ENCODE measurements at regions not wholly inside any gene's neighbourhood (a gene's known extent, or its start where the extent isn't known, plus 50 kb on each side); places are given as distances from the start of the nearest gene placed in this dataset.

DNA sequence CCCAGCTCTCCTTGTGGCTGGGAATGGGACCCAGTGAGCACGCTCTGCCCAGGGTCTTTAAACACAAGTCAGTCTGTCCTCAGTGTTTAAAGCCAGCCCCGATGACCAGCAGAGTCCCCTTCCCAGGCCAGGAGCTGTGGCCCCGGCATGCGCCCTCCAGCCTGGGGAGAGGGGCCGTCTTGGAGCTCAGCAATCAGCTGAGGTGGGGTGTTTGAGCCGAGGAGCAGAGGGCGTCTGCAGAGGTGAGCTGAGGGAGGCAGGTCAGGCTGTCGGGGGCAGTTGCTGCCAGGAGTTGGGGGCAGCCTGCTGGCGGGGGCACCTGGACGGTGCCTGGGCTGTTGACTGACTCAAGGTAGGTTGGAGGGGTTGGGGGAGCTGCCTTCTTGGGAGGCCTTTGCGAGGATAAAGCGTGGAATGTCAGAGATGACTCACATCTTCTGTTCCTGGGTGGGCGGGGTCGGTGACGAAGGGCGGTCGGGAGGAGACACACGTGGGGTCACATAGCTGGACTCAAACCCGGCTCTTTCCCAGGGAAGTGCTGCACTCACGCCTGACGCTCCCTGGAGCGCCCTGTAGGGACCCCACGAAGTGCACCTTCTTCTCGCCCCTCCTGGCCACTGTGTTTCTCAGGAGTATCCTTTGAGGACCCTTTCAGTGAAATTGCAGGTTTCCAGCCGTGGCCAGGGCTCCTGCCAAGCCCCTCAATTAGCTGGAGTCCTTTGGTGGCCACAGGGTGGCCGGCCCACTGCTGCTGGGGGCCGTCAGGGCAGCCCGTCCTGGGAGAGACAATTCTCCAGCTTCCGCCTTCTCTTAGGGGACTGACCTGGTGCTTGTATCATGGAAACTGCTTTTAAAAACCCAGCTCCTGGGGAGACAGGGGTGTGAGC, 86.2 kb downstream of the SIK1 start:
- Histone ChIP-seq H3K36me3 (ENCODE audit: control insufficient read depth, insufficient read depth, low read length) (no peaks in the 10 kb centered on the region; the same call in 1 of the 2 replicates), H3K4me3 (ENCODE audit: low read length) (no peak overlapping the region), H3K27ac (ENCODE audit: low read length) (no peak overlapping the region), H3K4me1 (ENCODE audit: control insufficient read depth, insufficient read depth, low read length) (peaks cover 1% of the 10 kb centered on the region), H3K9me3 (ENCODE audit: control insufficient read depth, insufficient read depth, low read length) (no peaks in the 10 kb centered on the region), H3K27me3 (ENCODE audit: control insufficient read depth, insufficient read depth, low read length) (no peaks in the 10 kb centered on the region)
- DNase-seq (ENCODE audit: low read depth, low spot score), result no peak
- no CpG with 5 or more reads among the region's 29 CpGs for WGBS (ENCODE audit: insufficient coverage, insufficient read length)

DNA sequence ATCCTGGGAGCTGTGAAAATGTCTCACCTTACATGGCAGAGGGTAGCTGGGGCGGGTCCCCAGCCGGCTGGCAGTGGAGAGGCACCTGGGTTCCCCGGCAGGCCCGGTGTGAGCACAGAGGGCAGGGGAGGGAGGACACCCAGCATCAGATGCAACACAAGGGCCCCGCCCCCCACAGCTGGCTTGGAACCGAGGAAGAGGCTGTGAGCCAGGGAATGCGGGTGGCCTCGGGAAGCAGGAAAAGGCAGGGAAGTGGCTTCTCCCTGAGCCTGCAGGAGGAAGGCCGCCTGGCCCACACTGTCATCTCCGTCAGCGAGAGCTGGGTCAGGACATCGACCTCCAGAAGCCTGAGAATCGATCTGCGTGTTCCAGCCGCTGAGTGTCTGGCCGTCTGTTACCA, 87.3 kb downstream of the SIK1 start:
- Histone ChIP-seq H3K9me3 (ENCODE audit: control insufficient read depth, insufficient read depth, low read length) (no peaks in the 10 kb centered on the region), H3K36me3 (ENCODE audit: control insufficient read depth, insufficient read depth, low read length) (no peaks in the 10 kb centered on the region; the same call in 1 of the 2 replicates), H3K27ac (ENCODE audit: low read length) (no peak overlapping the region), H3K27me3 (ENCODE audit: control insufficient read depth, insufficient read depth, low read length) (no peaks in the 10 kb centered on the region), H3K4me3 (ENCODE audit: low read length) (no peak overlapping the region), H3K4me1 (ENCODE audit: control insufficient read depth, insufficient read depth, low read length) (peaks cover 1% of the 10 kb centered on the region)
- DNase-seq (ENCODE audit: low read depth, low spot score), result no peak
- no CpG with 5 or more reads among the region's 16 CpGs for WGBS (ENCODE audit: insufficient coverage, insufficient read length)

DNA sequence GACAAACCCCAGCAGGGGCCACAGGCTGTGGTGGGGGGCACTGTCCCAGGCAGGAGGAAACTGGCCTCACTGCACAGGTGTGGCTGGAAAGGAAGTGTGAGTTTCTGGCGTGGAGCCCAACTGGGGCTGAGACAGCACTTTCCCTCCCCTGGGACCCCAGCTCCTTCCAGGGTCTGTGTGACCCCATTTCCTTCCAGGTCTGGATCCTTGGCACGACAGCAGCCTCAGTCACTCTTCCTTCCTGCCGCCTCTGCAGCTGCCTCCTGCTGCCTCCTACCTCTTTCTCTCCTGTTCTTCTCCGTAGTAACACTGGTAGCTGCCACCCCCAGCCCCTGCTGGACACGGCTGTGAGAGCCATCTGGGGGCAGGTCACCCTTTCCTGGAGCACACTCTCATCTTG, 88.0 kb downstream of the SIK1 start:
- H3K27ac ChIP-seq (ENCODE audit: low read length), result no peak overlapping the region
- no peak for DNase-seq (ENCODE audit: low read depth, low spot score)
- no peaks in the 10 kb centered on the region for H3K9me3 ChIP-seq (ENCODE audit: control insufficient read depth, insufficient read depth, low read length)
- WGBS (ENCODE audit: insufficient coverage, insufficient read length), result no CpG with 5 or more reads among the region's 5 CpGs
- H3K4me3 ChIP-seq (ENCODE audit: low read length), result no peak overlapping the region
- H3K27me3 ChIP-seq (ENCODE audit: control insufficient read depth, insufficient read depth, low read length), result no peaks in the 10 kb centered on the region
- peaks cover 1% of the 10 kb centered on the region for H3K4me1 ChIP-seq (ENCODE audit: control insufficient read depth, insufficient read depth, low read length)
- H3K36me3 ChIP-seq (ENCODE audit: control insufficient read depth, insufficient read depth, low read length), result no peaks in the 10 kb centered on the region; the same call in 1 of the 2 replicates

DNA sequence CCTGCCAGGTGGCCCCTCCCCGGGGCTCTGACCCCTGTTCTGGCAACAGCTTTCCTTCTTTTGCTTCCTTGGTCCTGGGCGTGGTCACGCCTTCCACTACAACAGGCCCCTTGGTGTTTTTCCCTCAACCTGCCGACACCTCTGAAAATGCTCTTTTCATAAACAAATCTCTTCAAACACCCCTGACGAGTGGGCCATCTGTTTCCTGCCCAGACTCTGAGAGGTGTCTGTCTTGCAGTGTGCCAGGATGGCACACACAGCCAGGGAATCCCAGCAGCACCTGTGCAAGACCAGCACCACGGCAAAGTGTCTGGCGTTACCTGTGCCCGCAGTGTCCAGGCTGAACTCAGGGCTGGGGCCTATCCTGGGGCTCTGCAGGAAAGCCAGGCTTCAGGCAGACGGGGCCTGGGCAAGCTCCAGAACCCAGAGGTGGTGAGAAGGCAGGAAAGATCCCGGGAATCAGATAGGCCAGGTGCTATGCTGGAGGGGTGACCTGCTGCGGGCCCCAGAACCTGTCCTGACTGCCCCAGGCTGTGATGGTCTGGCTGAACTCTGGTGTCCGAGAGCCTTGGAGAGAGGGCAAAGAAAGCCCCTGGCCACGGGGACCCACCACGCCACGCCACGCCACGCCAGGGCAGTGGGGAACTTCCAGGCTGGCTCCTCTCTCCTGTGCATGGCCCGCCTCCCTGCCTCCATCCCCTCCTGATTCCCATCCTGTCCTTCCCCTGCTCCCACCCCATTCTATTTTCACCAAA, 88.9 kb downstream of the SIK1 start:
- WGBS (ENCODE audit: insufficient coverage, insufficient read length), result no CpG with 5 or more reads among the region's 18 CpGs
- Histone ChIP-seq H3K27me3 (ENCODE audit: control insufficient read depth, insufficient read depth, low read length) (no peaks in the 10 kb centered on the region), H3K4me1 (ENCODE audit: control insufficient read depth, insufficient read depth, low read length) (peaks cover 3% of the 10 kb centered on the region), H3K4me3 (ENCODE audit: low read length) (no peak overlapping the region), H3K36me3 (ENCODE audit: control insufficient read depth, insufficient read depth, low read length) (no peaks in the 10 kb centered on the region; the same call in 1 of the 2 replicates), H3K27ac (ENCODE audit: low read length) (no peak overlapping the region), H3K9me3 (ENCODE audit: control insufficient read depth, insufficient read depth, low read length) (no peaks in the 10 kb centered on the region)
- no peak for DNase-seq (ENCODE audit: low read depth, low spot score)

DNA sequence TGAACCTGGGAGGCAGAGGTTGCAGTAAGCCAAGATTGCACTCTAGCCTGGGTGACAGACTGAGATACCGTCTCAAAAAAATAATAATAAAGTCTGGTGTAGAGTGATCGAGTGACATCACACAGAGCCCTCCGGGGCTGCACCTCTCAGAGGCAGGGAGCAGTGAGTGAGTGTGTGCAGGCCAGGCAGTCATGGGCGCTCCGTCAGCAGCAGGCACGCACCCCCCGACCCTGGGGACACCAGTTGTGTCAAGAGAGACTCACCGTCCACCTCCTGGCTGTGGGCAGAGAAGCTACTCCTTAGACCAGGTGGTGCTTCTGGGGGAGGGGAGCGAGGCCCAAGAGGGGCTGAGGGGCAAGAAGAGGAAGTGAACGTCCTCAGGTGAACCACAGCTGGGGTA, 91.8 kb downstream of the SIK1 start:
- no CpG with 5 or more reads among the region's 10 CpGs for WGBS (ENCODE audit: insufficient coverage, insufficient read length)
- no peak for DNase-seq (ENCODE audit: low read depth, low spot score)
- Histone ChIP-seq H3K36me3 (ENCODE audit: control insufficient read depth, insufficient read depth, low read length) (no peaks in the 10 kb centered on the region; the same call in 1 of the 2 replicates), H3K9me3 (ENCODE audit: control insufficient read depth, insufficient read depth, low read length) (no peaks in the 10 kb centered on the region), H3K4me1 (ENCODE audit: control insufficient read depth, insufficient read depth, low read length) (peaks cover 7% of the 10 kb centered on the region), H3K27ac (ENCODE audit: low read length) (no peak overlapping the region), H3K27me3 (ENCODE audit: control insufficient read depth, insufficient read depth, low read length) (no peaks in the 10 kb centered on the region), H3K4me3 (ENCODE audit: low read length) (no peak overlapping the region)

DNA sequence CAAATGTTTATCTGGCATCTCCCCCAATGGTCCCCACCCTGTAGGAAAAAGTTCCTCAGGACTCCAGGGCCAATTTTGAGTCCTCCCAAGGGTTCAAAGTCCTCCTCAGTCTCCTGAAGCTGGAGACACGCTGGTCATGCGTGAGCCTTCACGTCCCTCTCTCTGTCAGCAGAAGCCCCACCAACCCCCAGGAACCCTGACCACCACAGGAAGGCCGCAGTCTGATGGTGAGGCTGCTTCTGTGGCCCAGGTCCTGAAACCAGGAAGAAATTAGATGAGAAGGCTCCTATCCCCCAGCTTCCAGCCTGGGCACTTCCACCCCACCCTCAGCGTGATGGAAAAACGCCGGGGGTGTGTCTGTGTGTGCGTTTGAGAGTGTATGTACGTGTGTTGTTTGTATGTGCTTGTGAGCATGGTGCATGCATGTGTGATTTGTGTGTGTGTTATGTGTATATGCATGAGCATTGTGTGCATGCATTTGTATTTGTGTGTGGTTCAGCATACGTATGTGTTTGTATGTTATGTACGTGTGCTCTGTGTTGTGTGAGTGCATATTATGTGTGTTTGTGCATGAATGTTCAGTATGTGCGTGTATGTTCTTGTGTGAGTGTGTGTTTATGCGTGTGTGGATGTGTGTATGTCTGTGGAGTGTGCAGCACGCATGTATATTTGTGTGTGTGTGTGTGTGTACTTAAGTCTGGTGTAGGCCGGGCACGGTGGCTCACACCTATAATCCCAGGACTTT, 92.5 kb downstream of the SIK1 start:
- 100% methylated on average over 4 of the region's 16 CpGs for WGBS (ENCODE audit: insufficient coverage, insufficient read length)
- H3K27me3 ChIP-seq (ENCODE audit: control insufficient read depth, insufficient read depth, low read length), result no peaks in the 10 kb centered on the region
- H3K9me3 ChIP-seq (ENCODE audit: control insufficient read depth, insufficient read depth, low read length), result no peaks in the 10 kb centered on the region
- peaks cover 7% of the 10 kb centered on the region for H3K4me1 ChIP-seq (ENCODE audit: control insufficient read depth, insufficient read depth, low read length)
- H3K36me3 ChIP-seq (ENCODE audit: control insufficient read depth, insufficient read depth, low read length), result no peaks in the 10 kb centered on the region; the same call in 1 of the 2 replicates
- H3K4me3 ChIP-seq (ENCODE audit: low read length), result no peak overlapping the region
- no peak for DNase-seq (ENCODE audit: low read depth, low spot score)
- H3K27ac ChIP-seq (ENCODE audit: low read length), result no peak overlapping the region

DNA sequence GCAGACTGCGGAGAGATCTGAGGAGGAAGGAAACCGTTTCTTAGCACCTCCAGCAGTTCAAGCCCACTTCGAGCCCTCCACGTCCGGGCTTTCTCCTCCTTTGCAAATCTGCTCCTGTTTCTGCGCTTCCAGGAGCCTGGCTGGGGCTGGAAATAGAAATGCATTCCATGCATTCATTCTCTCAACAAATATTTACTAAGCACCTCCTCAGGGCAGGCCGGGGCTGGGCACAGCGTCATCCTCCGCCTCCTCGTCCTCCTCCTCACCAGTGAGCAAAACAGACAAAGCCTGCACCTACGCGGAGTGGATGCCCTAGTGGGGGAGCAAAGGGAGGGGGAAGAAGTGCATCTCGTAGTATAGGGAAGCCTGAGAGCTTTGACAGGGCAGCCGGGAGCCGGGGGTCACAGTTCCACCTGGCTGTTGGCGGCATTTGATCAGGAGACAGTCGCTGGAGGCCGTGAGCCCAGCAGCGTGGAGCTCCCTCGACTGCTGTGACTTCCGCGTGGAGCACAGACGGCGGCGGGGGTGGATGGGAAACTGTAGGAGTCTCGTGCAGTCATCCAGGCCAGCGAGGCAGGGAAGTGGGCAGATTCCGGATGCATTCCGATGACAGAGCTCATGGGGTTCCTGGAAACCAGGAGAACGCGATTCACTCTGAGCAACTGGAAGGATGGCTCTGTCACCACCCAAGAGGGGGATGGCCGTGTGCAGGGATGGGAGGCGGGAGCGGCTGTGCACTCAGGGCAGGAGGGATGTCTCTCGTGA, 93.5 kb downstream of the SIK1 start:
- Histone ChIP-seq H3K27me3 (ENCODE audit: control insufficient read depth, insufficient read depth, low read length) (no peaks in the 10 kb centered on the region), H3K9me3 (ENCODE audit: control insufficient read depth, insufficient read depth, low read length) (no peaks in the 10 kb centered on the region), H3K4me3 (ENCODE audit: low read length) (no peak overlapping the region), H3K36me3 (ENCODE audit: control insufficient read depth, insufficient read depth, low read length) (no peaks in the 10 kb centered on the region; the same call in 1 of the 2 replicates), H3K4me1 (ENCODE audit: control insufficient read depth, insufficient read depth, low read length) (peaks cover 7% of the 10 kb centered on the region), H3K27ac (ENCODE audit: low read length) (no peak overlapping the region)
- DNase-seq (ENCODE audit: low read depth, low spot score), result no peak
- no CpG with 5 or more reads among the region's 35 CpGs for whole genome bisulfite sequencing (ENCODE audit: insufficient coverage, insufficient read length)

DNA sequence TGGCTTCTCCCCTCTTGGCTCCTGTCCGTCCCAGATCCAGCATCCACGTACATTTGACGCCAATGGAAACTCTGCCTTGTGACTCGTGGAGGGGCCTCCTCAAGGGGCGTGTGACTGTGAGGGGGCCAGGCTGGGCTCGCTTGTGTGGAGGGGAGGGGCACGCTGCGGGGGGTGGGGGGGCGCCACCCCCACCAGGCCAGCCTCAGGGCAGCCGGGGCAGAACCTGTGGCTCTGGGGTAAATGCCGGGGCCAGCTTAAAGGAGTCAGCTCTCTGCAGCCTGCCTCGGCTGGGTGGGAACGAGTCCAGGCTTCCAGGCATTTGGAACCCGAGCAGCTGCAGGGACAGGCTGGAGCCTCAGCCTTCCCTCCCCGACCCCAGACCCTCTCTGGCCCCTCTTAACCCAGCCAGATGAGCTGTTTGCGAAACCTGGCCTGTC, 94.1 kb downstream of the SIK1 start:
- Histone ChIP-seq H3K4me3 (ENCODE audit: low read length) (no peak overlapping the region), H3K36me3 (ENCODE audit: control insufficient read depth, insufficient read depth, low read length) (no peaks in the 10 kb centered on the region; the same call in 1 of the 2 replicates), H3K27ac (ENCODE audit: low read length) (no peak overlapping the region), H3K4me1 (ENCODE audit: control insufficient read depth, insufficient read depth, low read length) (peaks cover 7% of the 10 kb centered on the region), H3K27me3 (ENCODE audit: control insufficient read depth, insufficient read depth, low read length) (no peaks in the 10 kb centered on the region), H3K9me3 (ENCODE audit: control insufficient read depth, insufficient read depth, low read length) (no peaks in the 10 kb centered on the region)
- no peak for DNase-seq (ENCODE audit: low read depth, low spot score)
- no CpG with 5 or more reads among the region's 16 CpGs for WGBS (ENCODE audit: insufficient coverage, insufficient read length)

DNA sequence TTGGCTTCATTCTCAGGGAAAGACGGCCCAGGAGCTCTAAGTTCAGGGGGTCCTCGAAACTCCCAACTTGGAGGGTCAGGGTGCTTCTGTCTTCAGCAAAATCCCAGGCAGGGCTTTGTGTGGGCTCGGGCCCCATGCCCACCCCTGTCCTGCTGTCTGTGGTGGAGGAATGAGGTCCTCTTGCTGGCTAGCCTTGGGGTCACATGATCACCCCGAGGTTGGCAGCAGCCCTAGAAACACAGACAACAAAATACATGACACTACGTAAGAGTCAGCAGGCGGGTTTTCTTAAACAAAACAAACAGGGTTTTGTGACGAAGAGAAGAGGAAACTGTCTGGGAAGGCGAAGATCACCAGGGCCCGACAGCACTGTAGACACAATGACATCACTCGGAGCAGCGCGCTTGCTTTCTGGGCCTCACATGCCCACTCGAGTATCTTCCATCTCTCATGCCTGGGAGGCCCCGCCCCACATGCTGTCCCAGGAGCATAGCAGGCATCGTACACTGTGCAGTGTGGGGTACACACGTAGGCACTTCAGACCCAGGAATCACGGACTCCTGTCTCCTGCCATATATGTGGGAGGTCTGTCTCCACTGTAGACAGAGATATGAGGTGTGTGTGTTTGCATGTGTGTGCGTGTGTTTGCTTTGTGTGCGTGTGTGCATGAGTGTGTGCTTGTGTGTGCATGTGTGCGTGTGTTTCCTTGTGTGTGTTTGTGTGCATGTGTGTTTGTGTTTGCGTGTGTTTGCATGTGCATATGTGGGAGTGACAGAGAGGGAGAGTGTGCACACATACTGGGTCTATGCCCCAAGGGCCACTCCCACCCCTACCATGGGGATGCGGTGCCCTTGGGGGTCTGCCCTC, 94.7 kb downstream of the SIK1 start:
- no CpG with 5 or more reads among the region's 22 CpGs for WGBS (ENCODE audit: insufficient coverage, insufficient read length)
- no peaks in the 10 kb centered on the region for H3K9me3 ChIP-seq (ENCODE audit: control insufficient read depth, insufficient read depth, low read length)
- H3K4me3 ChIP-seq (ENCODE audit: low read length), result no peak overlapping the region
- no peaks in the 10 kb centered on the region for H3K36me3 ChIP-seq (ENCODE audit: control insufficient read depth, insufficient read depth, low read length)
- no peaks in the 10 kb centered on the region for H3K27me3 ChIP-seq (ENCODE audit: control insufficient read depth, insufficient read depth, low read length)
- H3K4me1 ChIP-seq (ENCODE audit: control insufficient read depth, insufficient read depth, low read length), result peaks cover 7% of the 10 kb centered on the region
- no peak for DNase-seq (ENCODE audit: low read depth, low spot score)
- H3K27ac ChIP-seq (ENCODE audit: low read length), result no peak overlapping the region

Data from iPS DF 6.9 (cell line).